ENCODE measurements at regions not wholly inside any gene's neighbourhood (a gene's known extent, or its start where the extent isn't known, plus 50 kb on each side); places are given as distances from the start of the nearest gene placed in this dataset.

- Histone ChIP-seq H3K27me3 (replicated peaks; ENCODE audit: insufficient read depth) (no peaks in the 10 kb centered on the region), H3K9me3 (no peaks in the 10 kb centered on the region), H3K27ac (no peak overlapping the region), H3K36me3 (no peaks in the 10 kb centered on the region), H3K4me1 (replicated peaks) (no peaks in the 10 kb centered on the region), H3K4me3 (no peak overlapping the region)
- DNase-seq (ENCODE audit: low spot score), result no peak
- WGBS, result 70% methylated on average over 4 of the region's 4 CpGs
- intact Hi-C loops (cut with DNase I), result no loop called here
- TF ChIP-seq CTCF (IDR thresholded peaks at IDR 0.05) (no peak), POLR2A (IDR thresholded peaks at IDR 0.05) (no peak), POLR2AphosphoS5 (IDR thresholded peaks at IDR 0.05) (no peak)
Observed at GRCh38 chr7:153838591-153838990, 213.6 kb upstream of the DPP6 start.

- Histone ChIP-seq H3K27me3 (replicated peaks; ENCODE audit: insufficient read depth) (no peaks in the 10 kb centered on the region), H3K4me1 (replicated peaks) (no peaks in the 10 kb centered on the region), H3K4me3 (no peak overlapping the region), H3K27ac (no peak overlapping the region), H3K36me3 (no peaks in the 10 kb centered on the region), H3K9me3 (no peaks in the 10 kb centered on the region)
- intact Hi-C loops (cut with DNase I), result no loop called here
- DNase-seq (ENCODE audit: low spot score), result no peak
- 93% methylated on average over 5 of the region's 5 CpGs for WGBS
- TF ChIP-seq POLR2AphosphoS5 (IDR thresholded peaks at IDR 0.05), result no peak
- no peak for TF ChIP-seq CTCF (IDR thresholded peaks at IDR 0.05)
- no peak for TF ChIP-seq POLR2A (IDR thresholded peaks at IDR 0.05)
Observed at GRCh38 chr7:153840861-153841260, 211.3 kb upstream of the DPP6 start.

GRCh38 chr7:153847828-153848227 is 204.4 kb upstream of the DPP6 start:
- Histone ChIP-seq H3K4me1 (replicated peaks) (no peaks in the 10 kb centered on the region), H3K36me3 (no peaks in the 10 kb centered on the region), H3K4me3 (no peak overlapping the region), H3K27ac (no peak overlapping the region), H3K9me3 (no peaks in the 10 kb centered on the region), H3K27me3 (replicated peaks; ENCODE audit: insufficient read depth) (no peaks in the 10 kb centered on the region)
- 71% methylated on average over 11 of the region's 11 CpGs for WGBS
- TF ChIP-seq POLR2A (IDR thresholded peaks at IDR 0.05) (no peak), POLR2AphosphoS5 (IDR thresholded peaks at IDR 0.05) (no peak), CTCF (IDR thresholded peaks at IDR 0.05) (no peak)
- intact Hi-C loops (cut with DNase I), result no loop called here
- no peak for DNase-seq (ENCODE audit: low spot score)

GRCh38 chr7:153852261-153852660 is 199.9 kb upstream of the DPP6 start:
- 79% methylated on average over 4 of the region's 4 CpGs for WGBS
- no peaks in the 10 kb centered on the region for H3K27me3 ChIP-seq (replicated peaks; ENCODE audit: insufficient read depth)
- no peak for DNase-seq (ENCODE audit: low spot score)
- intact Hi-C loops (cut with DNase I), result no loop called here
- no peaks in the 10 kb centered on the region for H3K36me3 ChIP-seq
- no peaks in the 10 kb centered on the region for H3K9me3 ChIP-seq
- TF ChIP-seq POLR2A (IDR thresholded peaks at IDR 0.05) (no peak), CTCF (IDR thresholded peaks at IDR 0.05) (no peak)
- no peak overlapping the region for H3K4me3 ChIP-seq
- no peak overlapping the region for H3K27ac ChIP-seq
- H3K4me1 ChIP-seq (replicated peaks), result no peaks in the 10 kb centered on the region

- Histone ChIP-seq H3K27me3 (replicated peaks; ENCODE audit: insufficient read depth) (no peaks in the 10 kb centered on the region), H3K4me1 (replicated peaks) (no peaks in the 10 kb centered on the region), H3K36me3 (no peaks in the 10 kb centered on the region), H3K9me3 (no peaks in the 10 kb centered on the region), H3K27ac (no peak overlapping the region), H3K4me3 (no peak overlapping the region)
- intact Hi-C loops (cut with DNase I), result no loop called here
- 67% methylated on average over 4 of the region's 4 CpGs for WGBS
- DNase-seq (ENCODE audit: low spot score), result no peak
- no peak for TF ChIP-seq POLR2AphosphoS5 (IDR thresholded peaks at IDR 0.05)
- TF ChIP-seq CTCF (IDR thresholded peaks at IDR 0.05), result no peak
- TF ChIP-seq POLR2A (IDR thresholded peaks at IDR 0.05), result no peak
Observed at GRCh38 chr7:153858355-153858754, 193.8 kb upstream of the DPP6 start.

All from prostate gland (tissue), 2 donors.